NCI-H2081 treated with DMSO at 0.1 percent for 48 hours (cell line): ENCODE measurements at regions not wholly inside any gene's neighbourhood (a gene's known extent, or its start where the extent isn't known, plus 50 kb on each side); places are given as distances from the start of the nearest gene placed in this dataset.
"Not testable (repeated sequence)": the region's sequence is repeated elsewhere in the genome, so short reads cannot be mapped to it uniquely, and the experiment has no call there.

Experiments
- DNase-seq: peaks from one replicate; lab custom pipeline; 2025; lab: John Stamatoyannopoulos, UW

DNA sequence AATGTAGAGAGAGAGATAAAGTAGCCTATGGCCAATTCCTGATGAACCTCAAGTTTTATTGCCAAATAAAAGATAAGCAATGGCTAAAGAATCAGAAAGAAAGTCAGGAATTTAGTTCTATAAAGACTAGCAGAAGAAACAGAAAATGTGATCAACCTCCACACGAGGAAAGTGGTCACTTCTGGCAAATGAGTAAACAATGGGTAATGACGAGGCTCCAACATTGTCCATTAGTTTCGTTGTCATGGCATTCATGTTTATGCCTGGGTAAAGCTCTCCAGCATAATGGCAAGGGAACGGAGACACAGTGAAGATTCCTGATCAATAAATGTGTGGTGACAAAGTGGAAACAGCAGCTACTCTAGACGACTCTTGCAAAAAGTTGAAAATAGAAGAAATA lies 341.8 kb upstream of the CTNND2 start:
- no peak for DNase-seq

DNA sequence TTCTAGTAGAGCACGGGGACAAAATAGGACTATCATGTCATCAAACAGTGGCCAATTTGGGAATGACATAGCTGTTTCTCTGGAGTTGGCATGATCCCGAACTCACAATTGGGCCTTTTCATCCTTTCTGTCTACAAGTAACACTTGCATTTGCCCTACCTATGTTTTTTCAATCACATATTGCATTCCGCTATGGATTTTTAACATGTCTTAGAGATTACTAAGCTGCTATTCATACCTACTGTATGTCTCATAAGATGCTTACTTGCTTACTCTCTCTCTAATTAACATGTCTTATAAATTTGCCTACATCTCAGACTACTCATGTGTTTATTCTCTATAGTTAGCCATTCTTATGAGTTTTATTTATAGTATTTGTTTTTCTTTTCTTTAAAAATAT lies 341.2 kb upstream of the CTNND2 start:
- DNase-seq = no peak

- no peak for DNase-seq
Measured at GRCh38 chr5:12242950-12243888, 339.0 kb upstream of the CTNND2 start.

DNA sequence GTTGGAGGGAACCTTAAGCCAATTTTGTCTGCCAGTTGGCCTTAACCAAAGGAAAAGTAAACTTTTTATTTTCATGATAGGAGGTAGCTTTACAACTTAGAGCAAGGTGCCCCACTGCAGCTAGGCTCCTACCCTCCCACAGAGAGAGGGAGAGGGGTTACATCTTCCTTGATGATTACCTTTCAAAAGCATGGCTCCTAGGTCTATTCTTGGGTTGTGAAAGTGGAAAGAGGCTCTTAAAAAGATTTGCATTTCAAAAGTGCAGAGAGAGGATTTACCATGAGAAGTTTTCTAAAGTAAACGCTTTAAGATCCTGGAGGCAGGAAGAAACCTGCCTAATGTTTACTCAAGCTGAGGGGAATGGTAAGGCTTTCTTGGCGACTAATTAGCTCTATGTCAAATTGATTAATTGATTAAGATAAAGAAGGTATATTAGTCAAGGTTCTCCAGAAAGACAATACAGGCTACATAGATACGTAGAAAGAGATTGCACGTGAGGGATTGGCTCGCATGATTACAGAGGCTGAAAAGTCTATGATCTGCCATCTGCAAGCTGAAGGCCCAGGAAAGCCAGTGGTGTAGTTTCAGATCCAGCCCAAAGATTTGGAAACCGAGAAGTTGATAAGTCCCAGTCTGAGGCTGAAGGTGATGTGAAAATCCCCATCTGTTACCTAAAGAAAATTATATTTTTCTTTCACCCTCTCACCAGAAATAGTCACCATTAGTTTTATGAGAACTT lies 333.8 kb upstream of the CTNND2 start:
- no peak for DNase-seq

GRCh38 chr5:12230659-12231058 lies 326.4 kb upstream of the CTNND2 start:
- DNase-seq = no peak

DNA sequence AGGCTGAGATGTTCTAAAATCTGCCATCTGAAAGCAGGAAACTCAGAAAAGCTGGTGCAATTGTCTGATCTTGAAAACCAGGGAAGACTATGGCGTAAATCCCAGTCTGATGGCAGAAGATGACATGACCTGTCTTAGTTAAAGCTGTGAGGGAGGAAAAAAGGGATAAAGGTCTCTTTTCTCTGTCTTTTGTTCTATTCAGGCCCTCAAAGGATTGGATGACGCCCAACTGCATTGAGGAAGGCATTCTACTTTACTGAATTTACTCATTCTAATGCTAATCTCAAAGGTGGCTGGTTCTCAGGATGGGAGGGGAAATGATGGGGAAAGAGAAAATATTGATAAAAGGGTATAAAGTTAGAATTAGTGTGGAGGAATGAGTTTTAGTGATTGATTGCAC lies 312.8 kb upstream of the CTNND2 start:
- DNase-seq = no peak

DNA sequence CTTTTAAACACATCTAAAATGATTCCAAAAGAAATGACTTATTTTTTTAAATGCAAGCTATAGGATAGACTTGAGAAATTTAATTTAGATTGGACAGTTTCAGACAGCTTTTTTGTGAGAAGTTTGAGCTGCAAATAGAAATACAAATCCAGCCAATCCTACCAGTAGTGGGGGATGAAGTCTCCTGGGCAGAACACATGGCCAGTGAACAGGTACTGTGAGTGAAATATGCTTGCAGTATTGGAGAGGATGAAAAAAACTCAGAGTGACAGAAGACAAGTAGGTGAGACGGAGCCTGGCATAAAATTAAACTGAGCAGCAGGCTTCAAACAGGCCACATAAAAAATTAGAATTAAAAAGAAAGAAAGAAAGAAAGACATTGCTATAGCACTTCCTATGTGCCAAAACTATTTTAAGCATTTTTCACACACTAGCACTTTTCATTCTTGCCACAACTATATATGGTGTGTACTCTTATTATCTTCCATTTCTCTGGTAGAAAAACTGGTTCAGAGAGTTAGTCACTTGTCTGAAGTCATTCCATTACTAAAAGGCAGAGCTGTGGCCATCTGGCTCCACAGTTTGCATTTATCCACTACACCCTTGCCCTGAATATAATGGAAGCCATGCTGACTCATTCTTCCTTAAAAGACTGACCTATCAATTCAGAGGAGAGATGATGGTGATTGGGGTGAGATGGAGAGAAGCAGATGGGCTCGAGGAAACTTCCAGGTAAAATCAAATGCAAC lies 310.2 kb upstream of the CTNND2 start:
- no peak for DNase-seq

DNA sequence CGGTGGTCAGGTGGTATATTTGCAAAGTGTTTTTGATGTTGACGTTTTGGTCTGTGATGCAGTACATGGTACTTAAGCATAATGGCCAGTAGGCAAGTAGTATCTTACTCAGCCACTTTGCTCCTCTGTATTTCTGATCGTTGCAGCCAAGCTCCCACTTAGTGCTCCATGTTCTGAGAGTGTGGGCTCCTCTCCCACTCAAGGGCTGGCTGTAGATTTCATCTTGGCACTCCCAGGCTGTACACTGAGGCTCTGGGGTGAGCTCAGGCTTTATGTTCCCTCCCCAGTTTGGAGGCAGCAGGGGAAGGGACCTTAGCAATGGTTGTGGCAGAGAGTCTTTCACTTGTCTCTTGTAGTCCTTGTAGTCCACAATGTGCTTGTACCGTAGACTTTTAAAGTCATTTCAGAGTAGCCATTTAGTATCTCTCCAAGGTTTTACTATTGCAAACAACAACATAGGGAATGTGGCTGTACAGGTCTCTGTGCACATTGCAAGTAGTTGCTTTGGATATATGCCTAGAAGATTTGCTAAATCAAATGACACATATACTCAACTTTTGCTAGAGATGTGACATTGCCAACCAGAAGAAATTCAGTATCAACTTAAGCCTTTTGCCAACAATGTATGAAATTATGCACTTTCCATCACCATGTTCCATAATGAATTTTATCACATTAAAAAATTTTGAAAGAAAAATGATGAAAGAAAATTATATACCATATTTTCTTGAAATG lies 304.3 kb upstream of the CTNND2 start:
- DNase-seq = no peak

GRCh38 chr5:12204761-12205160 lies 300.5 kb upstream of the CTNND2 start:
- no peak for DNase-seq

DNA sequence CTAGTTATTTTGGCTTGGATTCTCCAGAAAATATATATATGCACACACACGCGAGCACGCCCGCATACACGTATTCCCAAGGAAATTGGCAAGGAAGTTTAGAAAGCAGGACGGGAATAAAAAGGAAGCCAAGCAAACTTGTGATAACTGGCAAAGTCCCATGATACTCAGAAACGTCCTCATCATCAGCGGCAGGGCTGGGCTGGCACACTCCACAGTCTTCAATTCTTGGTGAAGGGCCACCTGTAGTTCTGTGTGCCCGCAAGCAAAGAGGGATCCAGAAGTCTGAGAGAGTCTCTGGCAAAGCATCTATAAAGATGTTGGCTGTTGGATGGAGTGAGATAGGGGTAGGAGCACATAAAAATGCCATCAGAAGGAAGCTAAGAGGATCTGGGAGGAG lies 289.3 kb upstream of the CTNND2 start:
- no peak for DNase-seq

DNA sequence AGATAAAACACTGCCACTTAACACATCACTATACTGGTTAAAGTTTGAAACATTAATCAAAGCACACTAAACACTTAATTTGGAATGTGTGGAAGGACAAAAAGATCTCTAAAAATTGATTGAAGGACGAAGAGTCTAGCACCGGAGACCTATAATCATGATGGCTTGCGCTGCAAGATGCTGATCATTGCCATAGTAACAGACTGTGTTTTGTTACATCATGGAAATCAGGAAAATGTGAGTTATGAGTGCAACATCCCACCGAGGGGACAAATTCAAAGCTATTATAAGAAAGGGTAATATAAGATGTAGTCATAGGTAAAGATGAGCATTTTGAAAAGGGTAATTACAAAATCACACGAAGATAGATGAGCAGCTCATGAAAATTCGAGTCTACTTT lies 278.8 kb upstream of the CTNND2 start:
- no peak for DNase-seq

DNA sequence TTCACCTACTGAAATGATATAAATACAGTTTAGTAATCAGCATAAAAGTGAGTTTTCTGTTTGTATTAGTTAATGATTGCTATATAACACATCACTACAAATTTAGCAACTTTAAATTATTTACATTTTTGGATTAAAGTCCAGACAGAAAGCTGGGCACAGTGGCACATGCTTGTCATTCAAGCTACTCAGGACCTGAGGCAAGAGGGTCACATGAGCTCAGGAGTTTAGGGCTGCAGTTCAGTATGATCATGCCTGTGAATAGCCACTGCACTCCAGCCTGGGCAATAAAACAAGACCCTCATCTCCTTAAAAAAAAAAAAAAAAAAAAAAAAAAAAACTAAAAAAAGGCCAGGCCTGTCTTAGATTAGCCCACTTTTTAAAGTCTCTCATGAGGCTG lies 273.6 kb upstream of the CTNND2 start:
- DNase-seq = no peak

GRCh38 chr5:12177225-12177624 lies 273.0 kb upstream of the CTNND2 start:
- no peak for DNase-seq

DNA sequence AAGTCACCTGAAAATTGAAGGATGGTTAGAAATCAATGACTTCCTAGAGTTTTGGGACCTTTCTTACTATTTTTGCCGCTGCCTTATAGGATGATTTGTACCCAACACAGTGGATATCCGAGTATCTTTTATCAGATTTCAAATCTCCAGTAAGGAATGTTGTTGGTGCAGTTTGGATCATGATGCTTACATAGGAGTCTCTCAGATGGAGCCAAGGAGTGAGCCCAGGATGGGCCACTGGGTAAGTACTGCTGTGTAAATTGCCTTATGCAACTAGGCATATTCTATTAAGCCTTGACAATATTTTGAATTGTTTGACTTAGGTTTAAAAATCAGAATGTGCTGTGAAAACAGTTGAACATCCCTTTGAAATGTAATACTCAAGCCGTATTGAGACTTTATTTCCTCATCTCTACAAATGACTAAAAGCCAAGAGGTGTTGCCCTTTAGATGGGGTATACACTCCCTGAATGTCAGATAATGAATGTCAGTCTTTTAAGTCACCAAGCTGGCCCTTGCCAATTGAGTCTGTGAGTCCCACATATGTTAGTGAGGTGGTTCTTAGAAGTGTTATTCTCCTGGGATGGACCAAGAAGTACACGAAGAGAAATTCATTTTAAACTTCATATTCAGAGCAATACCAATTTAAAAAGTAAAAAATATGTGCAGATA lies 271.8 kb upstream of the CTNND2 start:
- no peak for DNase-seq

DNA sequence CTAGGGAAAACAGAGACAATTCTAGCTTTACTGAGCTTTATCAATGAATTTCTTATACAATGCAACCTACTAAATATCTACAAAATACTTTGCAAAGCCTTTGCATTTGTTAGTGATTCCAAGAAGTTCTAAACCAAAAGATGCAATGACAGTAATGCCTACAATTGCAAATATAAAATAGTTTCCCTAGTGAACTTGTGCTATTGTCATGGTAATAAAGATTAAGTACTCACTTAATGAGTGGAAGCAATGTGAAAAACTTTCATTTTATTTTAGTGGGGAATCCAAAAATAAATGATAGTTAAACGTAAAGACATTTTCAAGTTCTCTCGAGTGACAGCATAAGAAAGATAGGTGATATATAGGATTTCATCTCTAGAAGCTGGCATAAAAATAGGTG lies 270.5 kb upstream of the CTNND2 start:
- no peak for DNase-seq

GRCh38 chr5:12169536-12169935 lies 265.3 kb upstream of the CTNND2 start:
- no peak for DNase-seq

- DNase-seq = no peak
Measured at GRCh38 chr5:12162863-12163262, 258.6 kb upstream of the CTNND2 start.

DNA sequence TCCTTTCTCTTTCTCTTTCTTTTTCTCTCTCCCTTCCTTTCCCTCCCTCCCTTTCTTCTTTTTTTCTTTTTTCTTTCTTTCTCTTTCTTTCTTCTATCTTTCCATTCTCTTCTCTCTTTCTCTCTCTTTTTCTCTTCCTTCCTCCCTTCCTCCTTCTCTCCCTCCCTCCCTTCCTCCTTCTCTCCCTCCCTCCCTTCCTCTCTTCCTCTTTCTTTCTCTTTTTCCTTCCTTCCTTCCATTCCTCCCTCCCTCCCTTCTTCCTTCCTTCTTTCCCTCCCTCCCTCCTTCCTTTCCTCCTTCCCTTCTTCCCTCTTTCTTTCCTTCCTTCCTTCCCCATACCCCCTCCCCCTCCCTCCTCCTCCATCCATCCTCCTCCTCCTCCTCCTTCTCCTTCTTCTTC lies 243.3 kb upstream of the CTNND2 start:
- no peak for DNase-seq

DNA sequence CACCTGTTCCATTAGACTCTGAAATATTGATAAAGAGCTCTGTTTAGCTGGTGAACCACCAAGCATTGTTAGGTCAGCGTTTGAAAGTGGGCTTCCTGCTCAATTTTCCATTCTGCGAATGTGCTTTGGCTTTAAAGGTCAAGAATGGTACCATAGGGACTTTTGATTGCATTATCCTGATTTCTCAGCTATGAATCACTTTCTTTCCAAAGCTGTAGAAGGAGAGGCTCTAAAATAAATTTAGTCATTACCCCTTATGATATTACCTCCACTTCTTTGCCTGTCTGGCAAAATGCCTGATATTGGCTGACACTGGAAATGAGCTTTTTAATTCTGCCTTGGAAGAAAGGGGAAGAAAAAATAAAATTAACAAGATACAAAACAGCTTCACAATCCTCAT lies 237.2 kb upstream of the CTNND2 start:
- no peak for DNase-seq

DNA sequence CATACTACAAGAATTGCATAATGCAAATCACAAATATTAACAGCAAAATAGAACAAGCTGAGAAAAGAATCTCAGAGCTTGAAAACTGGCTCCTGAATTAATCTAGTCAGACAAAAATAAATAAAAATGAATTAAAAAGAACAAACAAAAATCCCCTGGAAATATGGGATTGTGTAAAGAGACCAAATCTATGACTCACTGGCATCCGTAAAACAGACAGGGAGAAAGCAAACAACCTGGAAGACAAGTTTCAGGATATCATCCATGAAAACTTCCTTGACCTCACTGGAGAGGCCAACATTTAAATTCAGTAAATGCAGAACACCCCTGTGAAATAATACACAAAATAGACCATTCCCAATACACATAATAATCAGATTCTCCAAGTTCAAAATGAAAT lies 229.3 kb upstream of the CTNND2 start:
- no peak for DNase-seq

- DNase-seq = not testable (repeated sequence)
Measured at GRCh38 chr5:12131020-12131419, 226.8 kb upstream of the CTNND2 start.
